Neural cell (in vitro differentiated cells): ENCODE measurements at regions not wholly inside any gene's neighbourhood (a gene's known extent, or its start where the extent isn't known, plus 50 kb on each side); places are given as distances from the start of the nearest gene placed in this dataset.

ENCODE experiments used
- H2AFZ ChIP-seq: fragments of 200-600, 300-800 bp; sonication (generic), shearing (Covaris generic); 2 replicates; pipeline ENCODE4 v1.6.0; 2014; ENCODE audit warnings: low read depth, mild to moderate bottlenecking, antibody characterized with exemption, low read length, moderate library complexity
- H3F3A ChIP-seq: fragments of 200-600 bp; shearing (Covaris generic); 2 replicates; pipeline ENCODE4 v1.6.1; 2016; ENCODE audit warnings: mild to moderate bottlenecking, moderate library complexity, mixed read lengths, antibody characterized with exemption, low read length; ENCODE audit not compliant: insufficient read depth, poor library complexity, severe bottlenecking
- H3K27ac ChIP-seq: fragments of 200-600, 300-800 bp; sonication (generic), shearing (Covaris generic); 2 replicates; pipeline ENCODE4 v1.5.1; 2014; ENCODE audit warnings: mild to moderate bottlenecking, low read length, moderate library complexity
- H3K27me3 ChIP-seq: fragments of 300-800, 200-600 bp; sonication (generic), shearing (Covaris generic); 2 replicates; pipeline ENCODE4 v1.6.0; 2014; ENCODE audit warnings: mild to moderate bottlenecking, low read depth, low read length, moderate library complexity; ENCODE audit not compliant: insufficient read depth
- H3K36me3 ChIP-seq: fragments of 300-800, 200-600 bp; sonication (generic), shearing (Covaris generic); 2 replicates; pipeline ENCODE4 v1.5.1; 2014; ENCODE audit warnings: mild to moderate bottlenecking, antibody characterized with exemption, low read length, moderate library complexity; ENCODE audit not compliant: insufficient read depth
- H3K4me2 ChIP-seq: fragments of 300-800, 200-600 bp; sonication (generic), shearing (Covaris generic); 2 replicates; pipeline ENCODE4 v1.6.0; 2014; ENCODE audit warnings: mild to moderate bottlenecking, low read length
- H3K4me3 ChIP-seq: fragments of 300-800, 200-600 bp; sonication (generic), shearing (Covaris generic); 2 replicates; pipeline ENCODE4 v1.5.1; 2014; ENCODE audit warnings: mild to moderate bottlenecking, low read length, moderate library complexity
- H3K79me2 ChIP-seq: fragments of 200-600 bp; shearing (Covaris generic); replicated peaks from 2 replicates; pipeline ENCODE4 v1.6.0; 2014; ENCODE audit warnings: mild to moderate bottlenecking, low read length, moderate library complexity; ENCODE audit not compliant: insufficient read depth
- H3K9ac ChIP-seq: fragments of 300-800, 200-600 bp; sonication (generic), shearing (Covaris generic); 2 replicates; pipeline ENCODE4 v1.6.1; 2016; ENCODE audit warnings: mild to moderate bottlenecking, low read length, mixed read lengths
- H3K9me2 ChIP-seq: fragments of 200-600 bp; shearing (Covaris generic); 2 replicates; pipeline ENCODE4 v1.6.1; 2016; ENCODE audit warnings: mild to moderate bottlenecking, low read length, mixed read lengths; ENCODE audit not compliant: insufficient read depth
- H3K9me3 ChIP-seq: fragments of 200-600, 300-800 bp; sonication (generic), shearing (Covaris generic); 2 replicates; pipeline ENCODE4 v1.6.1; 2016; ENCODE audit warnings: mild to moderate bottlenecking, mixed run types, low read length, moderate library complexity, mixed read lengths
- H4K20me1 ChIP-seq: fragments of 200-600 bp; shearing (Covaris generic); 2 replicates; pipeline ENCODE4 v1.6.1; 2016; ENCODE audit warnings: mild to moderate bottlenecking, mixed run types; ENCODE audit not compliant: insufficient read depth
- EP300 ChIP-seq: fragments of 450-650 bp; conservative IDR thresholded peaks from 2 replicates; pipeline ENCODE4 v1.6.1; 2014; ENCODE audit warnings: antibody characterized with exemption, mild to moderate bottlenecking, moderate library complexity; ENCODE audit not compliant: poor library complexity, severe bottlenecking
- EZH2 ChIP-seq: fragments of 200-600, 300-800 bp; shearing (Covaris generic), sonication (generic); IDR thresholded peaks from 2 replicates; pipeline ENCODE4 v1.6.1; 2014; ENCODE audit warnings: antibody characterized with exemption, low read length, borderline replicate concordance, mild to moderate bottlenecking; ENCODE audit not compliant: insufficient read depth, poor library complexity, severe bottlenecking
- MXI1 ChIP-seq: fragments of 450-650 bp; conservative IDR thresholded peaks from 2 replicates; pipeline ENCODE4 v1.6.1; 2014; ENCODE audit warnings: antibody characterized with exemption, mild to moderate bottlenecking; ENCODE audit not compliant: poor library complexity, severe bottlenecking
- RAD21 ChIP-seq: fragments of 450-650 bp; conservative IDR thresholded peaks from 2 replicates; pipeline ENCODE4 v1.6.1; 2014; ENCODE audit warnings: antibody characterized with exemption, mild to moderate bottlenecking, moderate library complexity
- SMC3 ChIP-seq: fragments of 450-650 bp; conservative IDR thresholded peaks from 2 replicates; pipeline ENCODE4 v1.6.1; 2014; ENCODE audit warnings: antibody characterized with exemption, mild to moderate bottlenecking, moderate library complexity; ENCODE audit not compliant: poor library complexity
- TAF1 ChIP-seq: IDR thresholded peaks from 2 replicates; pipeline ENCODE4 v1.6.1; 2012; ENCODE audit warnings: low read depth
- TF ChIP-seq, protein P1 (sequence below): IDR thresholded peaks from 2 replicates; pipeline ENCODE4 v1.6.1; 2012; ENCODE audit warnings: borderline replicate concordance
- TF ChIP-seq, protein P2 (sequence below): fragments of 450-650 bp; IDR thresholded peaks from 2 replicates; pipeline ENCODE4 v1.5.1; 2014; ENCODE audit warnings: antibody characterized with exemption, mild to moderate bottlenecking, moderate library complexity; ENCODE audit not compliant: poor library complexity, severe bottlenecking

DNA sequence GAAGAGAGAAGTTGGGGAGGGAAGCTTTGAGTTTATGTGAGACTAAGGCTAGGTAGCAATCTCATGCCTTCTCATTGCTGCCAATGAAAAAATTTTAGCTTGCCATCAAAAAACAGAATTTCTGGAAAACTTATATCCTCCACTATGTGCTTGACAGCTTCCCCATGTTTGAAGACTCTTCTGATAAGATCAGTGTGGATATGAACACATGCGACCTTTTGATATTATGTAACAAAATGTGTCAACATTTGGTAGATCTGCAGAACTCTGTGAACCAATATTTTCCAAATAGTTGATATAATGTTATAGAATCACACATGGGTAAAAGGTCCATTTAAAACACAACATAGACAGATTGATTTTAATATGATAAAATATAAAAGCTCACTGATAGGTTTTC, 380.9 kb upstream of the PROK2 start:
- no peaks in the 10 kb centered on the region for H3K9me3 ChIP-seq
- H3K4me2 ChIP-seq, result no peak overlapping the region
- no peak overlapping the region for H3K4me3 ChIP-seq
- TF ChIP-seq, protein P1, sequence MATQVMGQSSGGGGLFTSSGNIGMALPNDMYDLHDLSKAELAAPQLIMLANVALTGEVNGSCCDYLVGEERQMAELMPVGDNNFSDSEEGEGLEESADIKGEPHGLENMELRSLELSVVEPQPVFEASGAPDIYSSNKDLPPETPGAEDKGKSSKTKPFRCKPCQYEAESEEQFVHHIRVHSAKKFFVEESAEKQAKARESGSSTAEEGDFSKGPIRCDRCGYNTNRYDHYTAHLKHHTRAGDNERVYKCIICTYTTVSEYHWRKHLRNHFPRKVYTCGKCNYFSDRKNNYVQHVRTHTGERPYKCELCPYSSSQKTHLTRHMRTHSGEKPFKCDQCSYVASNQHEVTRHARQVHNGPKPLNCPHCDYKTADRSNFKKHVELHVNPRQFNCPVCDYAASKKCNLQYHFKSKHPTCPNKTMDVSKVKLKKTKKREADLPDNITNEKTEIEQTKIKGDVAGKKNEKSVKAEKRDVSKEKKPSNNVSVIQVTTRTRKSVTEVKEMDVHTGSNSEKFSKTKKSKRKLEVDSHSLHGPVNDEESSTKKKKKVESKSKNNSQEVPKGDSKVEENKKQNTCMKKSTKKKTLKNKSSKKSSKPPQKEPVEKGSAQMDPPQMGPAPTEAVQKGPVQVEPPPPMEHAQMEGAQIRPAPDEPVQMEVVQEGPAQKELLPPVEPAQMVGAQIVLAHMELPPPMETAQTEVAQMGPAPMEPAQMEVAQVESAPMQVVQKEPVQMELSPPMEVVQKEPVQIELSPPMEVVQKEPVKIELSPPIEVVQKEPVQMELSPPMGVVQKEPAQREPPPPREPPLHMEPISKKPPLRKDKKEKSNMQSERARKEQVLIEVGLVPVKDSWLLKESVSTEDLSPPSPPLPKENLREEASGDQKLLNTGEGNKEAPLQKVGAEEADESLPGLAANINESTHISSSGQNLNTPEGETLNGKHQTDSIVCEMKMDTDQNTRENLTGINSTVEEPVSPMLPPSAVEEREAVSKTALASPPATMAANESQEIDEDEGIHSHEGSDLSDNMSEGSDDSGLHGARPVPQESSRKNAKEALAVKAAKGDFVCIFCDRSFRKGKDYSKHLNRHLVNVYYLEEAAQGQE, result no peak
- TF ChIP-seq EZH2 (no peak), SMC3 (no peak), MXI1 (no peak), EP300 (no peak), RAD21 (no peak), TAF1 (no peak)
- TF ChIP-seq, protein P2, sequence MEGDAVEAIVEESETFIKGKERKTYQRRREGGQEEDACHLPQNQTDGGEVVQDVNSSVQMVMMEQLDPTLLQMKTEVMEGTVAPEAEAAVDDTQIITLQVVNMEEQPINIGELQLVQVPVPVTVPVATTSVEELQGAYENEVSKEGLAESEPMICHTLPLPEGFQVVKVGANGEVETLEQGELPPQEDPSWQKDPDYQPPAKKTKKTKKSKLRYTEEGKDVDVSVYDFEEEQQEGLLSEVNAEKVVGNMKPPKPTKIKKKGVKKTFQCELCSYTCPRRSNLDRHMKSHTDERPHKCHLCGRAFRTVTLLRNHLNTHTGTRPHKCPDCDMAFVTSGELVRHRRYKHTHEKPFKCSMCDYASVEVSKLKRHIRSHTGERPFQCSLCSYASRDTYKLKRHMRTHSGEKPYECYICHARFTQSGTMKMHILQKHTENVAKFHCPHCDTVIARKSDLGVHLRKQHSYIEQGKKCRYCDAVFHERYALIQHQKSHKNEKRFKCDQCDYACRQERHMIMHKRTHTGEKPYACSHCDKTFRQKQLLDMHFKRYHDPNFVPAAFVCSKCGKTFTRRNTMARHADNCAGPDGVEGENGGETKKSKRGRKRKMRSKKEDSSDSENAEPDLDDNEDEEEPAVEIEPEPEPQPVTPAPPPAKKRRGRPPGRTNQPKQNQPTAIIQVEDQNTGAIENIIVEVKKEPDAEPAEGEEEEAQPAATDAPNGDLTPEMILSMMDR, result no peak
- no peak overlapping the region for H3K27ac ChIP-seq
- H3K9me2 ChIP-seq, result no peaks in the 10 kb centered on the region
- H4K20me1 ChIP-seq, result no peaks in the 10 kb centered on the region
- no peaks in the 10 kb centered on the region for H3F3A ChIP-seq
- H2AFZ ChIP-seq, result no peak overlapping the region
- H3K9ac ChIP-seq, result no peak overlapping the region
- no peaks in the 10 kb centered on the region for H3K79me2 ChIP-seq
- H3K36me3 ChIP-seq, result no peaks in the 10 kb centered on the region
- no peaks in the 10 kb centered on the region for H3K27me3 ChIP-seq

DNA sequence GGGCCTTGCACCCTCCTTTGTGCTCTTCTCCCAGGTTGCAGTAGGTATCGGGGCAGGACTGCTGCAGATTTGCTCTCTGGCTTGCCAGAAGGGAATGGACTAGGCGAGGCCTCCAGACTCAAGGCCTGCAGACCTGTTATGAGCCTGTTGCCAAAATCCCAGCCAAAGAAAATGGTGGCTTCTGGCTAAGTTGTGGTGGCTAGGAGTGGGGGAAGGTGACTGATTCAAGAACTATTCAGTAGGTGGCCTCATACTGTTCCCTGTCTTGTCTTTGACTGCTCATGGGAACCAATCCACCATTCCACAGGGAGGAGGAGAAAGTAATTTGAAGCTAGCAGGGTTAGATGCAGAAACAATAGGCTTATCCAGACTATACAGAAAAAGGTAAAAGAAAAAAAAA, 380.4 kb upstream of the PROK2 start:
- Histone ChIP-seq H3K27ac (no peak overlapping the region), H2AFZ (no peak overlapping the region), H3K27me3 (no peaks in the 10 kb centered on the region)

More for the DNA sequence above, 380.4 kb upstream of the PROK2 start:
- H3K4me3 ChIP-seq, result no peak overlapping the region
- H3K9ac ChIP-seq, result no peak overlapping the region
- no peaks in the 10 kb centered on the region for H3K9me3 ChIP-seq
- H3F3A ChIP-seq, result no peaks in the 10 kb centered on the region
- no peaks in the 10 kb centered on the region for H3K79me2 ChIP-seq
- TF ChIP-seq EP300, result no peak
- TF ChIP-seq, protein P1, result no peak
- TF ChIP-seq MXI1, result no peak
- no peak for TF ChIP-seq SMC3
- H4K20me1 ChIP-seq, result no peaks in the 10 kb centered on the region
- no peaks in the 10 kb centered on the region for H3K9me2 ChIP-seq
- no peak overlapping the region for H3K4me2 ChIP-seq
- H3K36me3 ChIP-seq, result no peaks in the 10 kb centered on the region
